Superior temporal gyrus (tissue), 1 donor: ENCODE measurements at regions not wholly inside any gene's neighbourhood (a gene's known extent, or its start where the extent isn't known, plus 50 kb on each side); places are given as distances from the start of the nearest gene placed in this dataset.

ENCODE experiments used
- DNase-seq: peaks from one replicate; pipeline ENCODE4 v3.0.0-alpha.2; 2016; ENCODE audit errors: extremely low spot score

DNA sequence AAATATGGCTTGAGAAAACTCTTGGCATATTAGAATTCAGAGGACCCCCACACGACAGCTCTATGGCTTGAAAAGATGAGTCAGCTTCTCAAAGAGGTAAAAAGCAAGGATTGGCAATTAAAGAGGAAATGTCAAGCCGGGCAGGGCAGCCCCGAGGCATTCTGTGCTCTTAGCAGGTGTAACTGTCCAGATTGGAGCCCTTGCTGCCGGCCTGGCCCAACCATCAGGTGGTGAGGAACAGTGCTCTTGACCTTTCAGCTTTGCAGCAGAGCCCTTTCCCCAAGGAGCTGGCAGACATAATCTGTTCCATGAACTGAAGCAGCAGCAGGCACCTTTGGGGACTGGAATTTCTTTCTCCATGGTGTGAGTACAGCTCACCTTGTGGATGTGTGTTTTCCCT, 287.8 kb downstream of the UTP18 start:
- no peak for DNase-seq

DNA sequence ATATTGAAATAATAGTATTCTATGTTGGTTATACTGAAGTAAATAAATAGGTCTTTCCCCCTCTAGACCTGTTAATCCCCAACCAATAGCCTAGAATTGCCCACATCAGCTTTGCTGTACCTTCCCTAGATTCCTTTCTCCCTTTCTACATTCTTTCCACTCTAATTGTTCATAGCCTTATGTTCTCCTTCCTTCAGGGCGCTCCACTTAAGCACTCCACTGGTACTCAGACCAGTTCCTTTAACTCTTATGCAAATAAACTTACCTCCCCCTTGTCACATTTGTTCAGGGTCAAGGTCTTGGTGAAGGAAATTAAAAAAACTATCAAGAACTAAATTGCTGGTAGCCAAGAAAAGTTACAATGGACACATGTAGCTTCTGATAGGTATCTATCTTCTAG, 294.8 kb downstream of the UTP18 start:
- no peak for DNase-seq

DNA sequence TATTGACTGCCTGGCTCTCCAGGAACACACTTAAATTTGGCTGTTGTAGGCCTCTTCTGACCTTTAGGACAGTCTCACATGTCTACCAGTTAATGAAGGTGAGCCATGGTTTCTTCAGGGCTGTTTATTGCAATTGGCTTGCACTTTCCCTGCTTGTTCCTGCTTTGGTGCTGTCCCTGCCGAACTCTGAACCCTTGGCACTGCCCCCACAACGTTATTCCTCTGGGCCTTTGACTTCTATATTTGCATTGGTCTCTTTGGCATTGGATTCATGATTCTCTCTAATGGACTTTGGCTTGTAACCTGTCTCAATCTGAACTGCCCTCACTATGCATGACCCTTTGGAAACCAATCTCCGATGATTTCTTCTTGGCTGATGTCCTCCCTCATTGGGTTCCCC, 299.4 kb downstream of the UTP18 start:
- DNase-seq: no peak

DNA sequence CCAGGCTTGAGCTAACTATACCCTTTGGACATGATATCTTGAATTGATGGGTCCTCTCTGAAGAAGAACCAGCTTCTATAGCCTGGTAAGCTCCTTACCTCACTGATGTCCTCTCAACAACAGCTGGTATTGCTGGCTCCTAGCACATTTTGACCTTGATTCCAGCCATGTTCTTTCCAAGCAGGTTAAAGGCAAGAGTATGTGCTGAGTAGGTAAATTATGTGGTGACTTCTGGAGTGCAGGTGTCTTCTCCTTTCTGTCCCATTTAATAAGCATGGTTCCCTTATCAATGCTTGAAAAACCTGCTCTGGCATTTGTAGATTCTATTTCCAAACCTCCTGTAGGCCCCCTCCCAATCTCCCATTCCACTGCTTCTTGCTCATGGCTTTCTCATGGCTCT, 300.1 kb downstream of the UTP18 start:
- DNase-seq: no peak

GRCh38 chr17:51563961-51564360, 303.6 kb downstream of the UTP18 start:
- DNase-seq: no peak

DNA sequence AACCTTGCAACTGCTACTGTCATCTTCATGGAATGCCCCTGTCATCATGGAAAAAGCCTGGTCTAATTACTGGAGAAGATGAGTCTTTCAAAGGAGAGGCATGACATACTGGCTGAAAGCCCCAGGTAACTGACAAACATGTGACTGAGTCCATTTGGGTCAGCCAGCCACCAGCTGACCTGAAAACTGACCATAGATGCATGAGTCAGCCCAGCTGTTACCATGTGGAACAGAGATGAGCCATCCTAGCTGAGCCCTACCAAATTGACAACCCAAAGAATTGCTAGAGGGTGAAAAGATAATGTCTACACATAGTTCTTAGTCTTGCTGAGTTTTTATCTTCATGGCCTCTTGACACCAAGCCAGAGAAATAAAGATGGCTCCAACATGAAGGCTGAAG, 311.8 kb downstream of the UTP18 start:
- no peak for DNase-seq
